ENCODE measurements at regions not wholly inside any gene's neighbourhood (a gene's known extent, or its start where the extent isn't known, plus 50 kb on each side); places are given as distances from the start of the nearest gene placed in this dataset.

DNA sequence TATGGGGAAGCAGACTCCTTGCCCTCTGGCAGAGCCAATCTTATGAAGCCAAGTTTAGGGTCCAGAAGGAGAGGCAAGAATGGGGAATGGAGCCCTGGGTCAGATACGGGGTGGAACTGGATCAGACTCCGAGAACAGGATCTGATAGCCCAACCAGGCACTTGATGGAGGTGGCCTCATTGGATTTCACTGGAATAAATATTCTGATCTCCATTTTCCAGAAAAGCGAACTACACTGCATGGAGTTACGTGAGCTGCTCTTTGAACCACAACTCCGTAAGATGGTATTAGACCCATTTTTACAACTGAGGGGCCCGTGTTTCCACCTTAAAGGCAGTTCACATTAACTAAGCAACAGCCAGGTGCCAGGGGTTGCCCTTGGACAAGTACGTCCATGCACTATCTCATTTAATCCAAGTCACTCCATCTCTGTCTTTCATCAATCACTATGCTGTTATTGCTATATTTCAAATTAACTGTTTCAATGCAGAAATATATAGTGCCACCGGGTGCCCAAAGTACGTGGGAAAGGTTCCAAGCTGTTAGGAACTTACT lies 155.2 kb downstream of the BCL11B start:
- Histone ChIP-seq H3K36me3 (ENCODE audit: control insufficient read depth in 2 of 2, insufficient read depth in 1 of 2, low read length in 2 of 2) (no peaks in the 10 kb centered on the region), H3K4me1 (ENCODE audit: control insufficient read depth, insufficient read depth, low read length) (no peaks in the 10 kb centered on the region; the same call in 1 of the 2 replicates), H3K9me3 (ENCODE audit: control insufficient read depth, insufficient read depth, low read depth, low read length) (no peaks in the 10 kb centered on the region), H3K4me3 (ENCODE audit: low read depth, low read length) (no peak overlapping the region), H3K27ac (ENCODE audit: extremely low read depth, low read depth, low read length) (no peak overlapping the region)
- ChIA-PET CTCF (no interaction called here), POLR2A (no interaction called here)
- TF ChIP-seq ZNF664 (tag by site-specific recombination; IDR thresholded peaks at IDR 0.05) (peak; percentile 33; the same call in 1 of the 2 replicates), ZNF776 (tag by site-specific recombination; IDR thresholded peaks at IDR 0.05; ENCODE audit: borderline replicate concordance) (no peak), ZNF792 (tag by site-specific recombination; IDR thresholded peaks at IDR 0.05) (no peak), ZNF211 (tag by site-specific recombination; IDR thresholded peaks at IDR 0.05; ENCODE audit: low read depth) (no peak)

DNA sequence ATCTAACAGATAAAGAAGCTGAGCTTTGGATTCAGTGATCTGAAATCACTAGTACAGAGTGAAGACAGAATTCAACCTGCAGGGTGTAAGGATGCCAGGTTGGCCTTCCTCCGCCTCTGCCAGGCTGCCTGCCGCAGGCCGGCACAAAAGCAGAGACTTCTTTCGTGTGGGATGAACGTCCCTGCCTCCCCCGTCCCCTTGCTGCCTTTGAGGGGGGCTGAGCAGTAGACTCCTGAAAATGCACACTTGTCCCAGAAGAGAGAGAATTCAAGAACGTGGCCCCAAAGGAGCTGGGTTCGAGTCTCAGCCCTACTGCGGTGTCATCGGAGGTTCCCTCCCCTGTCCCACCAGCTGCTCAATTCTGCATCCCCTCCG lies 154.3 kb downstream of the BCL11B start:
- TF ChIP-seq, protein P1, sequence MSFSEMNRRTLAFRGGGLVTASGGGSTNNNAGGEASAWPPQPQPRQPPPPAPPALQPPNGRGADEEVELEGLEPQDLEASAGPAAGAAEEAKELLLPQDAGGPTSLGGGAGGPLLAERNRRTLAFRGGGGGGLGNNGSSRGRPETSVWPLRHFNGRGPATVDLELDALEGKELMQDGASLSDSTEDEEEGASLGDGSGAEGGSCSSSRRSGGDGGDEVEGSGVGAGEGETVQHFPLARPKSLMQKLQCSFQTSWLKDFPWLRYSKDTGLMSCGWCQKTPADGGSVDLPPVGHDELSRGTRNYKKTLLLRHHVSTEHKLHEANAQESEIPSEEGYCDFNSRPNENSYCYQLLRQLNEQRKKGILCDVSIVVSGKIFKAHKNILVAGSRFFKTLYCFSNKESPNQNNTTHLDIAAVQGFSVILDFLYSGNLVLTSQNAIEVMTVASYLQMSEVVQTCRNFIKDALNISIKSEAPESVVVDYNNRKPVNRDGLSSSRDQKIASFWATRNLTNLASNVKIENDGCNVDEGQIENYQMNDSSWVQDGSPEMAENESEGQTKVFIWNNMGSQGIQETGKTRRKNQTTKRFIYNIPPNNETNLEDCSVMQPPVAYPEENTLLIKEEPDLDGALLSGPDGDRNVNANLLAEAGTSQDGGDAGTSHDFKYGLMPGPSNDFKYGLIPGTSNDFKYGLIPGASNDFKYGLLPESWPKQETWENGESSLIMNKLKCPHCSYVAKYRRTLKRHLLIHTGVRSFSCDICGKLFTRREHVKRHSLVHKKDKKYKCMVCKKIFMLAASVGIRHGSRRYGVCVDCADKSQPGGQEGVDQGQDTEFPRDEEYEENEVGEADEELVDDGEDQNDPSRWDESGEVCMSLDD (tag by site-specific recombination; IDR thresholded peaks at IDR 0.05): no peak
- TF ChIP-seq ZNF747 (tag by site-specific recombination; IDR thresholded peaks at IDR 0.05) (no peak), ZNF514 (tag by site-specific recombination; IDR thresholded peaks at IDR 0.05) (no peak), HOXA7 (CRISPR knock-in tag; IDR thresholded peaks at IDR 0.05; ENCODE audit: borderline replicate concordance) (no peak), ZFHX2 (tag by site-specific recombination; conservative IDR thresholded peaks at IDR 0.05) (no peak), ZNF184 (tag by site-specific recombination; IDR thresholded peaks at IDR 0.05) (no peak), ZNF202 (tag by site-specific recombination; IDR thresholded peaks at IDR 0.05; ENCODE audit: borderline replicate concordance) (no peak), ZIC2 (tag by site-specific recombination; IDR thresholded peaks at IDR 0.05) (no peak)
- TF ChIP-seq, protein P2, sequence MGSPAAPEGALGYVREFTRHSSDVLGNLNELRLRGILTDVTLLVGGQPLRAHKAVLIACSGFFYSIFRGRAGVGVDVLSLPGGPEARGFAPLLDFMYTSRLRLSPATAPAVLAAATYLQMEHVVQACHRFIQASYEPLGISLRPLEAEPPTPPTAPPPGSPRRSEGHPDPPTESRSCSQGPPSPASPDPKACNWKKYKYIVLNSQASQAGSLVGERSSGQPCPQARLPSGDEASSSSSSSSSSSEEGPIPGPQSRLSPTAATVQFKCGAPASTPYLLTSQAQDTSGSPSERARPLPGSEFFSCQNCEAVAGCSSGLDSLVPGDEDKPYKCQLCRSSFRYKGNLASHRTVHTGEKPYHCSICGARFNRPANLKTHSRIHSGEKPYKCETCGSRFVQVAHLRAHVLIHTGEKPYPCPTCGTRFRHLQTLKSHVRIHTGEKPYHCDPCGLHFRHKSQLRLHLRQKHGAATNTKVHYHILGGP (tag by site-specific recombination; IDR thresholded peaks at IDR 0.05): no peak
- TF ChIP-seq, protein P3, sequence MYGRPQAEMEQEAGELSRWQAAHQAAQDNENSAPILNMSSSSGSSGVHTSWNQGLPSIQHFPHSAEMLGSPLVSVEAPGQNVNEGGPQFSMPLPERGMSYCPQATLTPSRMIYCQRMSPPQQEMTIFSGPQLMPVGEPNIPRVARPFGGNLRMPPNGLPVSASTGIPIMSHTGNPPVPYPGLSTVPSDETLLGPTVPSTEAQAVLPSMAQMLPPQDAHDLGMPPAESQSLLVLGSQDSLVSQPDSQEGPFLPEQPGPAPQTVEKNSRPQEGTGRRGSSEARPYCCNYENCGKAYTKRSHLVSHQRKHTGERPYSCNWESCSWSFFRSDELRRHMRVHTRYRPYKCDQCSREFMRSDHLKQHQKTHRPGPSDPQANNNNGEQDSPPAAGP (tag by site-specific recombination; IDR thresholded peaks at IDR 0.05): no peak
- Histone ChIP-seq H3K36me3 (ENCODE audit: control insufficient read depth in 2 of 2, insufficient read depth in 1 of 2, low read length in 2 of 2) (no peaks in the 10 kb centered on the region), H3K27ac (ENCODE audit: extremely low read depth, low read depth, low read length) (no peak overlapping the region), H3K4me1 (ENCODE audit: control insufficient read depth, insufficient read depth, low read length) (peaks cover 4% of the 10 kb centered on the region), H3K4me3 (ENCODE audit: low read depth, low read length) (no peak overlapping the region), H3K9me3 (ENCODE audit: control insufficient read depth, insufficient read depth, low read depth, low read length) (no peaks in the 10 kb centered on the region)
- CTCF ChIA-PET: no interaction called here
- POLR2A ChIA-PET: no interaction called here

DNA sequence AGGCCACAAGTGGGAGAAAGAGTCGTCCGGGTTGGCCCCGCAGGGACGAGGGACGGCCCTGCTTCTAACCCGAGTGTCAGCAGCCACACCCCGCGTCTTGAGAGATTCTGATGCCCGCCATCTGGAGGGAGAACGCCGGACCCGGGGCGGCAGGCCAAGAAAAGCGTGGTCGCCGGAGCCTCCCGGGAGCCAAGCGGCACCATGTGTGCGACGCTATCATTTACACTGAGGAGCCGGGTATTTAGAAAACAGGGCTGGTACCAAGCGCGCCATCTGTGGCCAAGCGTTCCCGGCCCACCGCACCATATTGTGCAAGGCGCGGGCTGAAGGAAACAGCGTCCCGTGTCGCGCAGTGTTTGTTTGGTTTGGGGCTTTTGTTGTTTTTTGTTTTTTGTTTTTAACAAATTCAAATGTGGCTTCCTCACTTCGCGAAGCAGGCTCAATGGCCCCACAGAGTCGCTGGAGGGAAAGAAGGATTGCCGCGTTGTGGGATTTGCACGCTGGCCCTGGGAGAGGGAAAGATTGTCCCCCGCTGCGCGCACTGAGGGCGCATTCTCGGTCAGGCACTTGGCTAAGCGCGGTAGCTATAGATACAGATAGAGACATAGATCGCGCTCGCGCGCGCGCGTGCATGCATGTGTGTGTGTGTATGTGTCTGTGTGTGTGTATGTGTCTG lies 153.8 kb downstream of the BCL11B start:
- Histone ChIP-seq H3K9me3 (ENCODE audit: control insufficient read depth, insufficient read depth, low read depth, low read length) (no peaks in the 10 kb centered on the region), H3K27ac (ENCODE audit: extremely low read depth, low read depth, low read length) (no peak overlapping the region), H3K4me1 (ENCODE audit: control insufficient read depth, insufficient read depth, low read length) (peaks cover 4% of the 10 kb centered on the region), H3K36me3 (ENCODE audit: control insufficient read depth in 2 of 2, insufficient read depth in 1 of 2, low read length in 2 of 2) (no peaks in the 10 kb centered on the region), H3K4me3 (ENCODE audit: low read depth, low read length) (no peak overlapping the region)
- ChIA-PET POLR2A (no interaction called here), CTCF (no interaction called here)
- TF ChIP-seq ZNF768 (tag by site-specific recombination; IDR thresholded peaks at IDR 0.05): no peak
- no peak for TF ChIP-seq KLF9 (tag by site-specific recombination; IDR thresholded peaks at IDR 0.05; ENCODE audit: low read depth)
- TF ChIP-seq ZBTB20 (tag by site-specific recombination; IDR thresholded peaks at IDR 0.05): peak; percentile 71
- TF ChIP-seq ZNF664 (tag by site-specific recombination; IDR thresholded peaks at IDR 0.05): no peak
- TF ChIP-seq ZBTB17 (tag by site-specific recombination; IDR thresholded peaks at IDR 0.05): 0 out of 2 replicates have a peak, but pooled peaks have one; percentile 36
- peak; percentile 85 for TF ChIP-seq GLIS1 (tag by site-specific recombination; IDR thresholded peaks at IDR 0.05)
- TF ChIP-seq, protein P1 (tag by site-specific recombination; IDR thresholded peaks at IDR 0.05): no peak
- TF ChIP-seq, protein P4, sequence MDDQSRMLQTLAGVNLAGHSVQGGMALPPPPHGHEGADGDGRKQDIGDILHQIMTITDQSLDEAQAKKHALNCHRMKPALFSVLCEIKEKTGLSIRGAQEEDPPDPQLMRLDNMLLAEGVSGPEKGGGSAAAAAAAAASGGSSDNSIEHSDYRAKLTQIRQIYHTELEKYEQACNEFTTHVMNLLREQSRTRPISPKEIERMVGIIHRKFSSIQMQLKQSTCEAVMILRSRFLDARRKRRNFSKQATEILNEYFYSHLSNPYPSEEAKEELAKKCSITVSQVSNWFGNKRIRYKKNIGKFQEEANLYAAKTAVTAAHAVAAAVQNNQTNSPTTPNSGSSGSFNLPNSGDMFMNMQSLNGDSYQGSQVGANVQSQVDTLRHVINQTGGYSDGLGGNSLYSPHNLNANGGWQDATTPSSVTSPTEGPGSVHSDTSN (CRISPR knock-in tag; IDR thresholded peaks at IDR 0.05): no peak
- TF ChIP-seq ZFHX2 (tag by site-specific recombination; conservative IDR thresholded peaks at IDR 0.05): no peak
- no peak for TF ChIP-seq ZNF202 (tag by site-specific recombination; IDR thresholded peaks at IDR 0.05; ENCODE audit: borderline replicate concordance)
